GM12872 (cell line): ENCODE measurements at regions not wholly inside any gene's neighbourhood (a gene's known extent, or its start where the extent isn't known, plus 50 kb on each side); places are given as distances from the start of the nearest gene placed in this dataset.

Experiments
- CTCF ChIP-seq: IDR thresholded peaks from 3 replicates; pipeline ENCODE4 v1.5.1; 2011; ENCODE audit warnings: low read depth, mild to moderate bottlenecking, low read length, moderate library complexity; ENCODE audit not compliant: insufficient read depth

GRCh38 chr4:179880756-179881155 lies 2362.4 kb upstream of the TENM3 start:
- TF ChIP-seq CTCF: no peak

- no peak for TF ChIP-seq CTCF
Measured at GRCh38 chr4:179894066-179894778, 2349.0 kb upstream of the TENM3 start.

DNA sequence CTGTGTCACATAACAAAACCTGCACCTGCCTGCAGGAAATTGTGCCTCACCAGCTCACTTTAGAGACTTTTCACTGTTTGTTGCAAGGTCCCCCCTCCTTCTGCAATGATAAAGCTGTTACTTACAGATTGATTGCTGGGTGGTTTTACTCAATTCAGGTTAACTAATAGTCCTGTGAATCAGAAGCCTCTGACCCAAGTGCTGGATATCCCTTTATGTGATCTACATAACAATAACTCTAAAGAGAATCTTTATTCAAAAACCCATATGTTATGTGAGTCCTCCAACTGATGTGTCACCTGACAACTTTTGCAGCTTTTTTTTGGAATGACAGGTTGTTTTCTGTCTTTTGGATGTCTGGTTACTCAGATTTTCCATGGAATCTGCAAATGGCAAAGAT lies 2323.6 kb upstream of the TENM3 start:
- no peak for TF ChIP-seq CTCF

- TF ChIP-seq CTCF: no peak
Measured at GRCh38 chr4:179927473-179927872, 2315.7 kb upstream of the TENM3 start.

GRCh38 chr4:179941911-179942310 lies 2301.3 kb upstream of the TENM3 start:
- TF ChIP-seq CTCF: no peak

DNA sequence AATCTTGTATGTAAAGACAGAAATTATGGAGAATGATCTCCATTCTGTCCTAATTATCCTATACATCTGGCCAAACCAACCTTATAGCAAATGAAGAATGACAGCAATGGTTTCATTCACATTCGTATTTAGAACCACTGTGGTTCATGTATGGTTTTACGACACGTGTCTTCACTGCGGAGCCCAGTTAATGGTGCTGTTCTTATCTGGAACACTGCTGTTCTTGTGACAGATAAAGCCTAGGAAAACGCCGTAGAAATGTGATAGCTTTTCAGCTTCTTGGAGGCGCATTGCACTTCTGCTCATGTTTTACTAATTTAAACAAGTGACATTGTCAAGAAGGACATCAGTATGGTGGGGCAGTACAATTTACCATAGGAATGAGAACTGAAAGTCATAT lies 2266.4 kb upstream of the TENM3 start:
- no peak for TF ChIP-seq CTCF

GRCh38 chr4:179977378-179977777 lies 2265.8 kb upstream of the TENM3 start:
- TF ChIP-seq CTCF: no peak

DNA sequence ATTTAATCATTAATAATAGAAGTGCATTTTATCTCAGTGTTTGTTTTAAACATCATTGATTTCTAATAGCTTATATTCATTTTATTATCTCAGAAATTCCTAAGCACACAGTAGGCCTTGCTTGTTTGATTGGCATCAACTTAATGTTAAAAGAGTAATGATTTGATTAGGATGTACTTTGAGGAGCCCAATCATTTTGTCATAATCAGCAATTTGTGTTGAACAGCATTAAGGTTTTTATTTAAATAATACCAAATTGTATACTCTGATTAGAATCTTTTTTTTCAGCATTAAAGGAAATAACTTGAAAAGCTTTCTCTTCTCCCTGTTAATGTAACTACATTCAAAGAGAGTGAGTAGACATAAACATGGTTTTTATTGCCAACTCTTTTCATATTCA lies 2262.0 kb upstream of the TENM3 start:
- no peak for TF ChIP-seq CTCF
